ENCODE measurements at regions not wholly inside any gene's neighbourhood (a gene's known extent, or its start where the extent isn't known, plus 50 kb on each side); places are given as distances from the start of the nearest gene placed in this dataset.

DNA sequence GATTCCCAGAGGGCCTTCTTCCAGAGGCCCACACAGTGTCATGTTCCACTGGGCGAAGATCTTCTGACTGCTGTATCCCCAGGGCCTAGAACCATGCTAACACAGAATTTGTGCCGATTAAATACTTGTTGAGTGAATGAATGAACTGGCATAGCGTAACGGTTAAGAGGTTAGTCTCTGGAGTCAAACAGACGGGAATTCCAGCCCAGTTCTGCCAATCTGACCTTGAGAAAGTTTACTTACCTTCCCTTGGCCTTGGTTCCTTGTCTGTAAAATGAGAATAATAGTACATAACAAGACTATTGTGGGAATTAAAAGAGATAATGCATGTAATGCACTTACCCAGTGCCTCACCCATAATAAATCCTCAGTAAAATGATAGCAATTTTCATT, 58.3 kb upstream of the PLAC1 start:
- DNase-seq: no peak

DNA sequence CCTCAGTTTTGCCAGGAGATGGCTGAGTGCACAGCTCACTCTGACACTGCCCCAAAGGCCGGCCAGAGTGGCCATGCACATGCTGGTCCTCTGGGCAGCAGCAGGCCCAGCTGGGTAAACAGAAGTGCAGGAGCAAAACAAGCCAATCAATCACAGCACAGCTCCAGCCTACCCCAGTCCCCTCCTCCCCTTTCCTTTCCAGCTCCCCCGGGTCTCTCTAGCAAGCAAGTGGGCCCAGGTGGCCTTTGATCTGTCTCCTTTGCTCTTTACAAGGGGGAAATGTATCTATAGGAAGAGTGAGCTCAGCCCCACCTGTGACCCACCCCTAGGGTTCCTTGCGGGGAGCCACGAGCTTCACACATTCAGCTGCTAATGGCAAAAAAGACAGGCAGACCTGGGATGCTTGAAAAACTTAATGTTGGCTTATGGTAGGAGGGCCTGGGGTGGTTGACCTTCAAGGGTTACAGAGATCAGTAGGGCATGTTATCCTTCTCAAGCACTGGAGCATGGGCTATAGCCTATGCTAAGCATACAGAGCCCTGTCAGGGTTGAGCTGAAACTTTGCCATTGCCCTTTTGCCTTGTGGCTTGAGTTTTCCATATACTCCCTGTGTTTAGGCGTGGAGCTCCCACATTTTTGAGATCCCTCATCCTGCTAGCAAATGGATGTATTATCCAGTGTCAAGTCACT, 57.8 kb upstream of the PLAC1 start:
- DNase-seq: no peak

DNA sequence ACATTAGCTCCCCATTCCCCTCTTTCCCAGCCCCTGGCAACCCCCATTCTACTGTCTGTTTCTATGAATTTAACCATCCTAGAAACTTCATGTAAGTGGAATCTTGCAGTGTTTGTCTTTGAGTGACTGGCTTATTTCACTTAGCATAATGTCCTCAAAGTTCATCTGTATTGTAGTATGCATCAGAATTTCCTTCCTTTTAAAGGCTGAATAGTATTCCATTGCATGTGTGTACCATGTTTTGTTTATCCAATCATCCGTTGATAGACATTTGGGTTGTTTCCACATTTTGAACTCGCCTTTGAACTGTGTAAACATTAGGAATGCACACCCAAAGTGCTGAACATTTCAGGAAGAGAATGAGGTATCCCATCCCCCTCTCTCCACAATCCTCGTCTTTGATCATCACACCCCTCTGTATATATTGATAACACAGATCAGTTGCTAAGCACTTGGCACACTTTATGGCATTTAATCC, 56.4 kb upstream of the PLAC1 start:
- DNase-seq: no peak

DNA sequence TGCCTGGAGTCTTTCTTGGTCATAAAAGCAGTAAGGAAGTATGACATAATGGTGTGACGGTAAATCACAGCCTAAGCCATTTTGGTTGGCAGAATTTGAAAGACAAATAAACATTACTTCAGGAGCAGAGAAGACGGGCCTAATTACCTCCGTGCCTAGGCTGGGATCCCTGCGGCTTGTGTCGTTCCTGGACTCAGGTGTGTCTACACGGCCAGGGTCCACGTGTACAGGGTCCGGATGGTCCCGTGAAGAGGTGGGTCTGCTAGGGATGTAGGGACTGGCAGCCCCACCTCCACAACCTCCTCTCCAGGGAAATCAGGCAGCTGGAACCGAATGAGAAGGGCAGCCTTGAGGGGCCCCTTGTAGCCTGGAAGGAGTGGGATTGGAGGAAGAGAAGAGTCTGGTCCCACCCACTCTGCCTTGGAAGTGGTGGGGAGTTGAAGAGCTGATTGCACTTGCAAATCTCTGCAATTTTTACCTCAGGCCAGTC, 55.4 kb upstream of the PLAC1 start:
- DNase-seq: no peak

DNA sequence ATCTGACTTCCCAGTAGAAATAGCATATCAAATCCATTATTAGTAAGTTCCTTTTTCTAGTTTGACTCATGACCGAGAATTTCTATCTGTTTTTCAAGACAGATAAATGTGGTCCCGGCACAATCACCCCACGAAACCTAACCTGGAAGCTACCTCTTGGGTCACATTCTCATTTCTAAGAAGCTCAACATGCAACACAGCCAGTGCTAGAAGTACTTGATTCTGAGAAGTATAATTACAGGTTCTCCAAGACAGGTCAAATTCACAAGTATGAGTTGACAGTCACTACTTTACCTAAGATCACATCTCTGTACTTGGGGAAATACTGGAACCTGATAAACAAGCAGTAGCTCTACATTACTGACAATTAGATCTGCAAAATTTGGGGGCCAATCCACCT, 54.0 kb upstream of the PLAC1 start:
- DNase-seq: no peak

DNA sequence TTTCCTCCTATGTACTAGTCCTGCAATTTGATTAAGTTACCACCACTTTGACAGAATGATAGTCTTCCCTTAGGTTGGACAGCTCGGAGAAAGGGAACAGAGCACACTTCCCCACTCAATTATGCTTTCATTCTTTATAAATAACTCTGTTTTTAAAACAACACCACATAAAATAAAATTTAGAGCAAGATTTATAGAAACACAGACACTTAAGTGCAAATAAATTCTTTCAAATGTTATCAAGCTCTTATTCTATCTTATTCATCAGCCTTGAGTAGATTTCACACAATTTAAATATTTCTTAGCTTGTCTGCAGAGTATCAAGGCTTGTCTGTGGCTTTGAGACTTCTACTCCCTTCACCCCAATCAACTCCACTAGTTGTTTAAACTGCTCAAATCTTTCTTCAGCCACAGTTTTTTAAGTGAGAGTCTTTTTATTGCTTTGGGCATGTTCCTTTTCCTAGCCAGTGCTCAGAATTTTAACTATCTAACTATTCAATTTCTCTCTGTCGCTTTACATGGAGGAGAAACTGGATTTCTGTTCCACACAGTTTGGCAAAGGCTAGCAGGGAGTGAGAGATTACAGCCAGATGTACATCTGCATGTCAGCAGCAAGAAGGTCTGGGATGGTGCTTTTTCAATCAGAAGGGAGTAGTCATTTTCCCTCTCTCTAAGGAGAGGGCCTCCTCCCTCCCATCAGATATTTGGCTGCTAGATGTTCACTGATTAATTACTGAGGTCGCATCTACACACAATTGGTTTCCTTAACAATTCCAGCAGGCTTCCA, 53.1 kb upstream of the PLAC1 start:
- no peak for DNase-seq

All from eye (tissue), 1 donor.